Transverse colon (tissue), 4 donors: ENCODE measurements at regions not wholly inside any gene's neighbourhood (a gene's known extent, or its start where the extent isn't known, plus 50 kb on each side); places are given as distances from the start of the nearest gene placed in this dataset.
"Not testable (repeated sequence)": the region's sequence is repeated elsewhere in the genome, so short reads cannot be mapped to it uniquely, and the experiment has no call there.

Experiments
- DNase-seq: peaks from one replicate; pipeline ENCODE4 v3.0.0-alpha.2; 2019
- H3K27ac ChIP-seq, 4 donors: fragments of 200-600 bp; sonication (generic); 2 replicates each; pipeline ENCODE4 v1.5.1; 2016 to 2018; ENCODE audit warnings: inconsistent platforms in 4 of 4
- H3K27me3 ChIP-seq: fragments of 200-600 bp; sonication (generic); 2 replicates; pipeline ENCODE4 v1.5.1; 2017; ENCODE audit warnings: inconsistent platforms
- H3K36me3 ChIP-seq, 4 donors: fragments of 200-600 bp; sonication (generic); 2 replicates each; pipeline ENCODE4 v1.5.1; 2017 to 2019; ENCODE audit warnings: inconsistent platforms in 4 of 4
- H3K4me1 ChIP-seq, 4 donors: fragments of 200-600 bp; sonication (generic); 2 replicates each; pipeline ENCODE4 v1.5.1; 2017 to 2020; ENCODE audit warnings: inconsistent platforms in 4 of 4
- H3K4me3 ChIP-seq, 4 donors: fragments of 200-600 bp; sonication (generic); 1 replicate in 1 of 4; 2 replicates in 3 of 4; pipeline versions ENCODE4 v1.5.1 to v1.6.1; 2017 to 2019; ENCODE audit warnings: inconsistent platforms in 4 of 4
- H3K9me3 ChIP-seq, 2 donors: fragments of 200-600 bp; sonication (generic); 2 replicates each; pipeline ENCODE4 v1.5.1; 2017 to 2019; ENCODE audit warnings: inconsistent platforms in 2 of 2
- EP300 ChIP-seq: sonication (generic); formaldehyde crosslinking; IDR thresholded peaks from one replicate; pipeline ENCODE4 v1.6.1; 2017; ENCODE audit warnings: antibody characterized with exemption, low read depth
- POLR2A ChIP-seq: fragments of 450-650 bp; IDR thresholded peaks from one replicate; pipeline ENCODE4 v1.6.1; 2016; ENCODE audit warnings: antibody characterized with exemption, mild to moderate bottlenecking, moderate library complexity
- POLR2AphosphoS5 ChIP-seq, 3 donors: sonication (generic); formaldehyde crosslinking; IDR thresholded peaks; one replicate each; pipeline ENCODE4 v1.6.1; 2016; ENCODE audit warnings: antibody characterized with exemption in 3 of 3
- WGBS, 2 donors: methylation state at CpG; one replicate each; pipeline ENCODE4 v1.1.5; 2018; ENCODE audit warnings: low coverage in 1 of 2; 5-methylcytosine and 5-hydroxymethylcytosine counted together
- in situ Hi-C, 4 donors: fragments of 200-750 bp; cut with MboI; loops; one replicate each; pipeline versions ENCODE4 v1.15.0 to v1.15.1; 2017; ENCODE audit warnings: low sequenced_read_pairs in 3 of 4, low pct_ligation_motif_present in 1 of 4, low pct_unique_long_range_greater_than_20kb in 1 of 4
- intact Hi-C: fragments of 100-400 bp; cut with DNase I; formaldehyde crosslinking; loops from one replicate; pipeline ENCODE4 v1.15.1; 2023; ENCODE audit warnings: low total_unique reads
- TF ChIP-seq, protein P1 (sequence below), 5 experiments: fragments of 200-600 bp in 3 of 5; fragments of 450-650 bp in 2 of 5; sonication (generic) in 3 of 5; IDR thresholded peaks; 1 replicate in 2 of 5; 2 replicates in 3 of 5; pipeline ENCODE4 v1.5.1; 2016 to 2017; ENCODE audit warnings: antibody characterized with exemption in 5 of 5, inconsistent platforms in 3 of 5, mild to moderate bottlenecking in 2 of 5, moderate library complexity in 1 of 5

DNA sequence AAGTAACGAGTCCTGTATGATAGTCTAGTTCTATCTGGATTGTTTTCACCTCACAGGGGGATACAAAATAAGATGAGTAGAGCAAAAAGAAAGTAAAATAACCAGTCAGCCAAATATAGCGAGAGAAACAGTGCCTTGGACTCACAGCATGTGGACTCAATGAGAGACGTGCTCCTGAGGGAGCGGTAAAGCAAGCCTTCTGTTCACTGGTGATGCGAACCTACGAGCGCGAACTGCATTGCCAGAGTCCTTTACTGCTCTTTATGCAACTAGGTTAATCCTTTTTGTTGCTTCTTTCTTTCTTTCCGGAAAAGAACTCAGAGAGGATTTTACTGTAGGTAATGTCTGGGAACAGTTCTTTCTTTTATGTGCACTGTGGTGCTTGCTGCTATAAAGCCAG, 132.7 kb downstream of the ANXA1 start:
- H3K27ac ChIP-seq, result no peak overlapping the region

DNA sequence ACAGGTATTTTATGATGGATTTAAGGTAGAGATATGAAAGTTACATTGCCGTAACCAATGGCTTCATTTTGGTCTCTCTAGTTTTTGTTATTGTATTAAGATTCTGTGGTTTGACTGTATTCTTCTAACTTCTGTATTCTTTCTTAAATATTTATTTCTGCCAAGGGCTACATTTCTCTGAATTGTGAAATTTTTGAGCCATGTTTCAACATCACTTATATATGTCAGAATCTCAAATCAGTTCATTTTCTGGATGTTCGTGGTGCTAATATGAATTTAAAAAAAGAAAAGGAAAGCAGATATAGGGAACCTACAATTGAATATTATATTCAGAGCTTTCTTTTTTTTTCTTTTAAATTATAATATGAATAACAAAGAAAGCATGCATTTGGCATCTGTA, 142.7 kb downstream of the ANXA1 start:
- Histone ChIP-seq H3K27ac (no peak overlapping the region), H3K4me3 (no peak overlapping the region), H3K4me1 (no peaks in the 10 kb centered on the region), H3K27me3 (no peaks in the 10 kb centered on the region), H3K36me3 (no peaks in the 10 kb centered on the region), H3K9me3 (no peaks in the 10 kb centered on the region)
- in situ Hi-C loops (no loop called here), intact Hi-C loops (no loop called here)
- TF ChIP-seq POLR2A (no peak), EP300 (no peak), POLR2AphosphoS5 (IDR thresholded peaks at IDR 0.05) (no peak)
- TF ChIP-seq, protein P1, sequence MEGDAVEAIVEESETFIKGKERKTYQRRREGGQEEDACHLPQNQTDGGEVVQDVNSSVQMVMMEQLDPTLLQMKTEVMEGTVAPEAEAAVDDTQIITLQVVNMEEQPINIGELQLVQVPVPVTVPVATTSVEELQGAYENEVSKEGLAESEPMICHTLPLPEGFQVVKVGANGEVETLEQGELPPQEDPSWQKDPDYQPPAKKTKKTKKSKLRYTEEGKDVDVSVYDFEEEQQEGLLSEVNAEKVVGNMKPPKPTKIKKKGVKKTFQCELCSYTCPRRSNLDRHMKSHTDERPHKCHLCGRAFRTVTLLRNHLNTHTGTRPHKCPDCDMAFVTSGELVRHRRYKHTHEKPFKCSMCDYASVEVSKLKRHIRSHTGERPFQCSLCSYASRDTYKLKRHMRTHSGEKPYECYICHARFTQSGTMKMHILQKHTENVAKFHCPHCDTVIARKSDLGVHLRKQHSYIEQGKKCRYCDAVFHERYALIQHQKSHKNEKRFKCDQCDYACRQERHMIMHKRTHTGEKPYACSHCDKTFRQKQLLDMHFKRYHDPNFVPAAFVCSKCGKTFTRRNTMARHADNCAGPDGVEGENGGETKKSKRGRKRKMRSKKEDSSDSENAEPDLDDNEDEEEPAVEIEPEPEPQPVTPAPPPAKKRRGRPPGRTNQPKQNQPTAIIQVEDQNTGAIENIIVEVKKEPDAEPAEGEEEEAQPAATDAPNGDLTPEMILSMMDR (IDR thresholded peaks at IDR 0.05), result no peak
- no peak for DNase-seq
- WGBS, 2 donors, result 75 to 82% methylated on average over 2 of the region's 2 CpGs

More for the DNA sequence above, 132.7 kb downstream of the ANXA1 start:
- intact Hi-C loops (no loop called here), in situ Hi-C loops (no loop called here)
- Histone ChIP-seq H3K27me3 (no peaks in the 10 kb centered on the region), H3K4me3 (no peak overlapping the region), H3K4me1 (no peaks in the 10 kb centered on the region), H3K36me3 (no peaks in the 10 kb centered on the region), H3K9me3 (no peaks in the 10 kb centered on the region)
- DNase-seq, result no peak
- 84 to 88% methylated on average over 9 of the region's 9 CpGs for WGBS, 2 donors
- TF ChIP-seq POLR2A (no peak), EP300 (no peak), POLR2AphosphoS5 (IDR thresholded peaks at IDR 0.05) (no peak)
- TF ChIP-seq, protein P1 (IDR thresholded peaks at IDR 0.05), result no peak

DNA sequence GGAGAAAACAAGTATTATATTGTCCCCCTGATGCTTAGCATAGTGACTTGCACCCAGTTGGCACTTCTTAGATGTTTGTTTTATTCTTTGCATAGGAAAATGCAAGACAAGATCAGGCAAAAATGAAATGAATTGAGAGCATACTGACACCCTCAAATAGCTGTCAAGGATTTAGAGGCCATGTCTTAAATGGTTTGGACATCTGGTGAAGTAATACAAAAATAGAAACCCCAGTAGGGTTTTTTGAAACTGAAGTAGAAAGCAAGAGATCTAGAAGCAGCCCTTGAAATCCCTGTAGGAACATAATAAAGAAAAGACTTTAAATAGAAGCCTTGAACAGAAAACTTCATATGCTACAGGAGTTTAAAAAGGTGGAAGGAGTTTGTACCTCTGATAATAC, 174.3 kb downstream of the ANXA1 start:
- H3K4me1 ChIP-seq, result no peaks in the 10 kb centered on the region
- TF ChIP-seq, protein P1 (IDR thresholded peaks at IDR 0.05), result no peak
- no peak for TF ChIP-seq EP300
- no peak for TF ChIP-seq POLR2A
- TF ChIP-seq POLR2AphosphoS5 (IDR thresholded peaks at IDR 0.05), result no peak
- in situ Hi-C loops (no loop called here), intact Hi-C loops (no loop called here)
- no peak overlapping the region for H3K4me3 ChIP-seq
- no peak for DNase-seq
- H3K27ac ChIP-seq, result no peak overlapping the region
- H3K36me3 ChIP-seq, result no peaks in the 10 kb centered on the region
- no peaks in the 10 kb centered on the region for H3K9me3 ChIP-seq
- no peaks in the 10 kb centered on the region for H3K27me3 ChIP-seq

DNA sequence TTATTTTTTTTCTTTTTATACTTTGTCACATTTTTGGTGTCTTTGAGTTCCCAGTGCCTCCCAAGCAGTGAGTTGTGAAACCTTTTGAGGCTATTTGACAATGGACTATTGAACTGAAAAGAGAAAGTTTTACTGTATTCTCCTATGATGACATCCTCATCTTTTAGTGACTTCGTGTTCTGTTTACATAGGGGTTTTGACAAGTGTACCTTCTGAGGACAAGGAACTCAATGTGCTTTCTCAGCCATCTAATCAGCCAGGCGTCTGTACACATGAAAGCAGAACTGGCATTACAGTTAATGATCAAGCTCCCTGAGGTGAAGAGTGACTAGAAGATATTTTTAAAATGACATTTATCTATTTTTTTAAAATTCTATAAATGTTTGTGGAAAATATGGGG, 175.5 kb downstream of the ANXA1 start:
- Histone ChIP-seq H3K27me3 (no peaks in the 10 kb centered on the region), H3K4me1 (no peaks in the 10 kb centered on the region), H3K27ac (no peak overlapping the region), H3K4me3 (no peak overlapping the region), H3K36me3 (no peaks in the 10 kb centered on the region), H3K9me3 (no peaks in the 10 kb centered on the region)
- in situ Hi-C loops, result no loop called here
- TF ChIP-seq POLR2A (no peak), EP300 (no peak), POLR2AphosphoS5 (IDR thresholded peaks at IDR 0.05) (no peak)
- TF ChIP-seq, protein P1 (IDR thresholded peaks at IDR 0.05), result no peak
- no peak for DNase-seq
- WGBS, 2 donors, result 31 to 35% methylated on average over 2 of the region's 2 CpGs
- intact Hi-C loops, result no loop called here

DNA sequence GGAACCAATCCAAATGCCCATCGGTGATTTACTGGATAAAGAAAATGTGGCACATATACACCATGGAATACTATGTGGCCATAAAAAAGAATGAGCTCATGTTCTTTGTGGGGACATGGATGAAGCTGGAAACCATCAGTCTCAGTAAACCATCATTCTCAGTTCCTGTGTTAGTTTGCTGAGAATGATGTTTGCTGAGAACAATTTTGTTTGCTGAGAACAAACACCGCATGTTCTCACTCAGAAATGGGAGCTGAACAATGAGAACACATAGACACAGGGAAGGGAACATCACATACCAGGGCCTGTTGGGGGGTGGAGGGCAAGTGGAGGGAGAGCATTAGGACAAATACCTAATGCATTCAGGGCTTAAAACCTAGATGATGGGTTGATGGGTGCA, 185.5 kb downstream of the ANXA1 start:
- in situ Hi-C loops, H3K27ac ChIP-seq, H3K27me3 ChIP-seq, H3K36me3 ChIP-seq, H3K9me3 ChIP-seq, DNase-seq, H3K4me3 ChIP-seq, intact Hi-C loops, H3K4me1 ChIP-seq: not testable (repeated sequence)
- 73 to 83% methylated on average over 1 to 2 of the region's 2 CpGs for WGBS, 2 donors
